ENCODE measurements at regions not wholly inside any gene's neighbourhood (a gene's known extent, or its start where the extent isn't known, plus 50 kb on each side); places are given as distances from the start of the nearest gene placed in this dataset.

GRCh38 chr13:81917810-81918209 lies 1576.9 kb upstream of the SPRY2 start:
- H3K9me1 ChIP-seq (replicated peaks; ENCODE audit: control insufficient read depth, extremely low read depth, insufficient read depth, low read length): no peaks in the 10 kb centered on the region
- H3K9ac ChIP-seq (replicated peaks; ENCODE audit: extremely low read depth, insufficient read depth, low read length): no peak overlapping the region
- dilution Hi-C loops (cut with MboI; ENCODE audit: extremely low pct_ligation_motif_present, low sequenced_read_pairs): no loop called here
- H3K27me3 ChIP-seq (ENCODE audit: control insufficient read depth in 2 of 2, insufficient read depth in 2 of 2, low read length in 2 of 2): no peaks in the 10 kb centered on the region
- H3K36me3 ChIP-seq (ENCODE audit: control insufficient read depth in 2 of 2, extremely low read depth in 1 of 2, insufficient read depth in 2 of 2, low read length in 2 of 2): no peaks in the 10 kb centered on the region
- CTCF ChIA-PET: no interaction called here
- no peaks in the 10 kb centered on the region for H3K79me2 ChIP-seq (ENCODE audit: control insufficient read depth, insufficient read depth, low read length)
- no peak overlapping the region for H3K4me2 ChIP-seq (ENCODE audit: insufficient read depth, low read length)
- no TSS peak for BruUV-seq (replicated peaks)
- H3K4me3 ChIP-seq (replicated peaks in 1 of 3; ENCODE audit: insufficient read depth in 1 of 3, low read depth in 1 of 3, low read length in 3 of 3): no peak overlapping the region
- no peaks in the 10 kb centered on the region for H3K9me3 ChIP-seq (replicated peaks; ENCODE audit: control insufficient read depth, insufficient read depth, low read length)
- FAIRE-seq (no peak), DNase-seq (ENCODE audit: low read depth, low spot score) (no peak)
- no peak overlapping the region for H3K27ac ChIP-seq (ENCODE audit: insufficient read depth, low read depth, low read length)
- POLR2A ChIA-PET: no interaction called here
- no peak overlapping the region for H2AFZ ChIP-seq (ENCODE audit: low read depth, low read length)
- no peaks in the 10 kb centered on the region for H3K4me1 ChIP-seq (ENCODE audit: control insufficient read depth, extremely low read depth, insufficient read depth, low read length)
- TF ChIP-seq GATA2 (IDR thresholded peaks at IDR 0.05; ENCODE audit: insufficient read depth, insufficient read length, low read depth, low read length) (no peak), EZH2 (IDR thresholded peaks at IDR 0.05; ENCODE audit: borderline replicate concordance, low read depth, low read length, severe bottlenecking) (no peak)
- TF ChIP-seq, protein P1, sequence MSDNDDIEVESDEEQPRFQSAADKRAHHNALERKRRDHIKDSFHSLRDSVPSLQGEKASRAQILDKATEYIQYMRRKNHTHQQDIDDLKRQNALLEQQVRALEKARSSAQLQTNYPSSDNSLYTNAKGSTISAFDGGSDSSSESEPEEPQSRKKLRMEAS (IDR thresholded peaks at IDR 0.05; ENCODE audit: insufficient read depth, insufficient read length): no peak
- intact Hi-C loops (cut with micrococcal nuclease): no loop called here
- no peaks in the 10 kb centered on the region for H4K20me1 ChIP-seq (replicated peaks; ENCODE audit: control insufficient read depth, extremely low read depth, insufficient read depth, low read length)

GRCh38 chr13:81916461-81916860 lies 1575.5 kb upstream of the SPRY2 start:
- intact Hi-C loops (cut with micrococcal nuclease): no loop called here
- Histone ChIP-seq H3K79me2 (ENCODE audit: control insufficient read depth, insufficient read depth, low read length) (no peaks in the 10 kb centered on the region), H3K36me3 (ENCODE audit: control insufficient read depth in 2 of 2, extremely low read depth in 1 of 2, insufficient read depth in 2 of 2, low read length in 2 of 2) (no peaks in the 10 kb centered on the region)

More at GRCh38 chr13:81916461-81916860, 1575.5 kb upstream of the SPRY2 start:
- Histone ChIP-seq H3K4me2 (ENCODE audit: insufficient read depth, low read length) (no peak overlapping the region), H3K4me1 (ENCODE audit: control insufficient read depth, extremely low read depth, insufficient read depth, low read length) (no peaks in the 10 kb centered on the region), H3K27me3 (ENCODE audit: control insufficient read depth in 2 of 2, insufficient read depth in 2 of 2, low read length in 2 of 2) (no peaks in the 10 kb centered on the region), H3K4me3 (replicated peaks in 1 of 3; ENCODE audit: insufficient read depth in 1 of 3, low read depth in 1 of 3, low read length in 3 of 3) (no peak overlapping the region), H3K9me3 (replicated peaks; ENCODE audit: control insufficient read depth, insufficient read depth, low read length) (no peaks in the 10 kb centered on the region), H3K27ac (ENCODE audit: insufficient read depth, low read depth, low read length) (no peak overlapping the region), H3K9ac (replicated peaks; ENCODE audit: extremely low read depth, insufficient read depth, low read length) (no peak overlapping the region), H3K9me1 (replicated peaks; ENCODE audit: control insufficient read depth, extremely low read depth, insufficient read depth, low read length) (no peaks in the 10 kb centered on the region), H4K20me1 (replicated peaks; ENCODE audit: control insufficient read depth, extremely low read depth, insufficient read depth, low read length) (no peaks in the 10 kb centered on the region), H2AFZ (ENCODE audit: low read depth, low read length) (no peak overlapping the region)
- DNase-seq (ENCODE audit: low read depth, low spot score): no peak
- POLR2A ChIA-PET: no interaction called here
- BruUV-seq (replicated peaks): no TSS peak
- dilution Hi-C loops (cut with MboI; ENCODE audit: extremely low pct_ligation_motif_present, low sequenced_read_pairs): no loop called here
- CTCF ChIA-PET: no interaction called here
- TF ChIP-seq EZH2 (IDR thresholded peaks at IDR 0.05; ENCODE audit: borderline replicate concordance, low read depth, low read length, severe bottlenecking) (no peak), JUN (IDR thresholded peaks at IDR 0.05; ENCODE audit: borderline replicate concordance, insufficient read depth, insufficient read length, low read depth) (no peak)
- no peak for FAIRE-seq

All from endothelial cell of umbilical vein (primary cell).